Adrenal gland (tissue), 5 donors: ENCODE measurements at regions not wholly inside any gene's neighbourhood (a gene's known extent, or its start where the extent isn't known, plus 50 kb on each side); places are given as distances from the start of the nearest gene placed in this dataset.

Experiments
- POLR2A ChIP-seq, 2 donors: fragments of 450-650 bp; IDR thresholded peaks; one replicate each; pipeline ENCODE4 v1.6.1; 2017; ENCODE audit warnings: antibody characterized with exemption in 2 of 2, mild to moderate bottlenecking in 2 of 2, moderate library complexity in 1 of 2
- TF ChIP-seq, protein P1 (sequence below), 6 experiments: fragments of 450-650 bp in 4 of 6; fragments of 200-600 bp in 2 of 6; sonication (generic) in 1 of 6; IDR thresholded peaks; 1 replicate in 5 of 6; 2 replicates in 1 of 6; pipeline versions ENCODE4 v1.5.1 to v1.8.0; 2016 to 2021; ENCODE audit warnings: antibody characterized with exemption in 6 of 6, mild to moderate bottlenecking in 2 of 6, moderate library complexity in 1 of 6
- donor health status: DM: no; HTN: no; CAD: no.

- no peak for TF ChIP-seq POLR2A (IDR thresholded peaks at IDR 0.05)
- TF ChIP-seq, protein P1, sequence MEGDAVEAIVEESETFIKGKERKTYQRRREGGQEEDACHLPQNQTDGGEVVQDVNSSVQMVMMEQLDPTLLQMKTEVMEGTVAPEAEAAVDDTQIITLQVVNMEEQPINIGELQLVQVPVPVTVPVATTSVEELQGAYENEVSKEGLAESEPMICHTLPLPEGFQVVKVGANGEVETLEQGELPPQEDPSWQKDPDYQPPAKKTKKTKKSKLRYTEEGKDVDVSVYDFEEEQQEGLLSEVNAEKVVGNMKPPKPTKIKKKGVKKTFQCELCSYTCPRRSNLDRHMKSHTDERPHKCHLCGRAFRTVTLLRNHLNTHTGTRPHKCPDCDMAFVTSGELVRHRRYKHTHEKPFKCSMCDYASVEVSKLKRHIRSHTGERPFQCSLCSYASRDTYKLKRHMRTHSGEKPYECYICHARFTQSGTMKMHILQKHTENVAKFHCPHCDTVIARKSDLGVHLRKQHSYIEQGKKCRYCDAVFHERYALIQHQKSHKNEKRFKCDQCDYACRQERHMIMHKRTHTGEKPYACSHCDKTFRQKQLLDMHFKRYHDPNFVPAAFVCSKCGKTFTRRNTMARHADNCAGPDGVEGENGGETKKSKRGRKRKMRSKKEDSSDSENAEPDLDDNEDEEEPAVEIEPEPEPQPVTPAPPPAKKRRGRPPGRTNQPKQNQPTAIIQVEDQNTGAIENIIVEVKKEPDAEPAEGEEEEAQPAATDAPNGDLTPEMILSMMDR (IDR thresholded peaks at IDR 0.05) = no peak
Measured at GRCh38 chr18:2050702-2051201, 520.6 kb downstream of the METTL4 start.
